Colonic mucosa (tissue), 4 donors: ENCODE measurements at regions not wholly inside any gene's neighbourhood (a gene's known extent, or its start where the extent isn't known, plus 50 kb on each side); places are given as distances from the start of the nearest gene placed in this dataset.

Experiments used
- DNase-seq: peaks from one replicate; pipeline ENCODE4 v3.0.0-alpha.2; 2020
- H3K27ac ChIP-seq: fragments of 200-600 bp; one replicate; pipeline ENCODE4 v1.8.0; 2021
- H3K27me3 ChIP-seq: fragments of 200-600 bp; one replicate; pipeline ENCODE4 v1.8.0; 2021
- H3K36me3 ChIP-seq: fragments of 200-600 bp; one replicate; pipeline ENCODE4 v1.8.0; 2021
- H3K4me1 ChIP-seq: fragments of 200-600 bp; one replicate; pipeline ENCODE4 v1.8.0; 2021; ENCODE audit warnings: mild to moderate bottlenecking
- H3K4me3 ChIP-seq: fragments of 200-600 bp; one replicate; pipeline ENCODE4 v1.8.0; 2021
- H3K9ac ChIP-seq, 2 donors: one replicate each; pipeline ENCODE4 v1.7.0; 2013; ENCODE audit warnings: control low read depth in 2 of 2, low read depth in 2 of 2, low read length in 2 of 2
- H3K9me3 ChIP-seq: fragments of 200-600 bp; one replicate; pipeline ENCODE4 v1.8.0; 2021
- intact Hi-C: fragments of 100-400 bp; cut with DNase I; formaldehyde crosslinking; loops from one replicate; pipeline ENCODE4 v1.14.1; 2022
- TF ChIP-seq, protein P1 (sequence below): fragments of 200-600 bp; IDR thresholded peaks from one replicate; pipeline ENCODE4 v1.8.0; 2022; ENCODE audit warnings: antibody characterized with exemption, mild to moderate bottlenecking
- donor health status: healthy.
- donor health status: DM: no; HTN: no; CAD: no.
- donor health status: DM: no; HTN: no; CAD: no.

DNA sequence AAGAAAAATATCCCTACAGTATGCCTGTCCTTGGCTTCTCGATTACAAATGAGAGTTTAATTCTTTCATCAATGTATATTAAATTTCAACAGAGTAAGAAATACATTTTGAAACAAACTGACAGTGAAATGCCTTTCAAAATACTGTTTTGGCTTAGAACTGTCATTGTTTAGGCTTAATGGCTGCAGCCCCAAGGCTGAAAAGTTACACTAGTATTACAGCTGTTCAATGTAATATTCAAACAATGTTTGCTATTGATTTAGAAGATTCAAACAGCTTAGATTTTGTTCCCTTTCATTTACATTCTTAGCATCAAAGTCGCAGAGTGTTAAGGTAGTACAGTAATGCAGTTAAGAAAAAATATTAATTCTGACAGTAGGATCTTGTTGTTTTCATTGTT is 882.9 kb upstream of the ADGRL2 start:
- TF ChIP-seq, protein P1, sequence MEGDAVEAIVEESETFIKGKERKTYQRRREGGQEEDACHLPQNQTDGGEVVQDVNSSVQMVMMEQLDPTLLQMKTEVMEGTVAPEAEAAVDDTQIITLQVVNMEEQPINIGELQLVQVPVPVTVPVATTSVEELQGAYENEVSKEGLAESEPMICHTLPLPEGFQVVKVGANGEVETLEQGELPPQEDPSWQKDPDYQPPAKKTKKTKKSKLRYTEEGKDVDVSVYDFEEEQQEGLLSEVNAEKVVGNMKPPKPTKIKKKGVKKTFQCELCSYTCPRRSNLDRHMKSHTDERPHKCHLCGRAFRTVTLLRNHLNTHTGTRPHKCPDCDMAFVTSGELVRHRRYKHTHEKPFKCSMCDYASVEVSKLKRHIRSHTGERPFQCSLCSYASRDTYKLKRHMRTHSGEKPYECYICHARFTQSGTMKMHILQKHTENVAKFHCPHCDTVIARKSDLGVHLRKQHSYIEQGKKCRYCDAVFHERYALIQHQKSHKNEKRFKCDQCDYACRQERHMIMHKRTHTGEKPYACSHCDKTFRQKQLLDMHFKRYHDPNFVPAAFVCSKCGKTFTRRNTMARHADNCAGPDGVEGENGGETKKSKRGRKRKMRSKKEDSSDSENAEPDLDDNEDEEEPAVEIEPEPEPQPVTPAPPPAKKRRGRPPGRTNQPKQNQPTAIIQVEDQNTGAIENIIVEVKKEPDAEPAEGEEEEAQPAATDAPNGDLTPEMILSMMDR = no peak
- intact Hi-C loops = no loop called here
- Histone ChIP-seq H3K27ac (no peak overlapping the region), H3K27me3 (no peaks in the 10 kb centered on the region), H3K9ac (no peak overlapping the region), H3K9me3 (no peaks in the 10 kb centered on the region), H3K4me1 (no peaks in the 10 kb centered on the region), H3K36me3 (no peaks in the 10 kb centered on the region), H3K4me3 (no peak overlapping the region)
- no peak for DNase-seq

DNA sequence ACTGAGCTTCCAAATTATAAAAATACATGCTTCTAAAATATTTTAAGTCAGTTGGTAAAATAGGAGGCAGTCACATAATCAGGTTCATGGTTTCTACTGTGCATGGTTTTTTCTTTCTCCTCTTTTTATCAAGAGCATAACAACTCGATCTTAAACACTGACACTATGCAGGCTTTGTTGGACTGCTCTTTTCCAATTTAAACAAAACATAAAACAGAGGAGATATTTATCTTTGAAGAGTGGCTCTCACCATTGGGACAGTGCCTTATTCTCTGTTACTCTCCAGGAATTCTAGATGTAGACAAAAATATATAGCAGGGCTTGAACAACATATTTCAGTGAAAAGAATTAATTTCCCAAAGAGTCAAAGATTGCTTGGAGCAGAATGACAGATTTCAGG is 883.5 kb upstream of the ADGRL2 start:
- intact Hi-C loops = no loop called here
- H3K4me1 ChIP-seq = no peaks in the 10 kb centered on the region
- no peak overlapping the region for H3K27ac ChIP-seq
- no peak overlapping the region for H3K9ac ChIP-seq
- no peaks in the 10 kb centered on the region for H3K27me3 ChIP-seq
- no peaks in the 10 kb centered on the region for H3K36me3 ChIP-seq
- H3K4me3 ChIP-seq = no peak overlapping the region
- no peak for DNase-seq
- TF ChIP-seq, protein P1 = no peak
- no peaks in the 10 kb centered on the region for H3K9me3 ChIP-seq

DNA sequence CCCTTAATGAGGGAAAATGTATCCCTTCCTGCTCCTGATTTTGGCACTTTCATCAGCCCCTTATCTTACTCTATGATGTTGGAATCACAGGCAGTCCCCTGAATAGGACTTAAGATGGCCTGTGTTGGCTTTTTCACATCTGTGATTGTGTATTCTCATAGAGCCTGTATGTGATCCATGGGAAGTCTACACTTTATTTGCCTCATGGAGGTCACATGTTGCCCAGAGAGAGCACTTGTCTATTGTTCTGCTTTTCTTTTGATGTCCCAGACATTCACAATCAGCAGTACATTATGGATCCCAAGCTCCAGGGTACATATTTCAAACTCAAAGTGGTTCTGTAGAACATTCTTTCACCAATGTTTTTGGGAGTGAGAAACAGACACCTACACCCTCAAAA is 885.2 kb upstream of the ADGRL2 start:
- Histone ChIP-seq H3K4me1 (no peaks in the 10 kb centered on the region), H3K9me3 (no peaks in the 10 kb centered on the region), H3K27me3 (no peaks in the 10 kb centered on the region), H3K27ac (no peak overlapping the region), H3K4me3 (no peak overlapping the region), H3K36me3 (no peaks in the 10 kb centered on the region), H3K9ac (no peak overlapping the region)
- no peak for DNase-seq
- TF ChIP-seq, protein P1 = no peak
- intact Hi-C loops = no loop called here

DNA sequence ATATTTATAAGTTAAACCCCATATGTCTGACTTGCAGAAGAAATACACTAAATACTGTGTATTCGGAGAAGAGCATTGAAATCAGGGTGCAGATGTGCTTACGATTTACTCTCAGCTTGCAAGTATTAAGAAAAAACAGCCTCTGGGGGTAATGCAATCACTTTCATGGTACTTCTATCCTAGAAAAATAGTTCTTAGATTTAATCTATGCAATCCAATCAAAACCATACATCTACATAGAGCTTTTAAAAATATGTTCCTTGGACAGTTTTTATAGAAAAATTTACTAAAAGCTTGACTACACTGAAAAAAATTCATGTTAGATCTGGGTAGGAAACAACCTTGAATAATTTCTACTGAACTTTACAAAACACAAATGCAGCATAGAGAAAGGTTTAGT is 890.3 kb upstream of the ADGRL2 start:
- Histone ChIP-seq H3K9me3 (no peaks in the 10 kb centered on the region), H3K4me1 (no peaks in the 10 kb centered on the region), H3K9ac (no peak overlapping the region), H3K27me3 (no peaks in the 10 kb centered on the region), H3K4me3 (no peak overlapping the region), H3K36me3 (no peaks in the 10 kb centered on the region), H3K27ac (no peak overlapping the region)
- intact Hi-C loops = no loop called here
- no peak for DNase-seq
- TF ChIP-seq, protein P1 = no peak

DNA sequence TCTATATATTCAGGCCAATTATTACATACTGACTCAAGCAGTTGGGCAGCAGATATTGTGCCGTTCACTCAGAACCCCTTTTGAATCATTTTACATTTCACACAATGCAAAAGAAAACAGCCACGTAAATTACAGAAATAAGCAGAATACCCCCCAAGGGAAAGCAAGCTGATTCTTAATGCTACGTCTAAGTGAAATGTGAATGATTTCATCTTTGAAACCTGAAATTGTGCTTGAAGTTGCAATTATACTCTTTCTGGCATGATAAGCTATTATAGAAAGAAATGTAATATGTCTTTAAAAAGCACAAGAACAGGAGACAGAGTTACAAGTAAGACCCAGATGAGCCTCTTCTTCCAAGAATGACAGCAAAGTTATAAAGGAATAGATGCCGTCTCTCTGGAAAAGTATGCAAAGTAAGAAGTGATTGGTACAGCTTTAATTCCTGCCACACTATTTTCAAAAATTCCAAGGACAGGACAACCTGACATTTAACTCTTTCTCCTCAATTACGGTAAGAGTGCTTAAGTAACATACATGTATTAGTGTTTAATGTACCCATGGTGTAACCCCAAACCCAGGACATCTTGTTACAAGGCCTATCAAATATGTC is 891.5 kb upstream of the ADGRL2 start:
- TF ChIP-seq, protein P1 = no peak
- Histone ChIP-seq H3K9ac (no peak overlapping the region), H3K9me3 (no peaks in the 10 kb centered on the region), H3K36me3 (no peaks in the 10 kb centered on the region), H3K27me3 (no peaks in the 10 kb centered on the region), H3K4me3 (no peak overlapping the region), H3K27ac (no peak overlapping the region), H3K4me1 (no peaks in the 10 kb centered on the region)
- intact Hi-C loops = no loop called here
- DNase-seq = no peak
